HG03342 (cell line): ENCODE measurements at regions not wholly inside any gene's neighbourhood (a gene's known extent, or its start where the extent isn't known, plus 50 kb on each side); places are given as distances from the start of the nearest gene placed in this dataset.

ENCODE experiments used
- ATAC-seq: cut with Tn5 transposase; IDR thresholded peaks from one replicate; pipeline ENCODE4 v1.9.1; 2021; ENCODE audit warnings: mild to moderate bottlenecking, moderate library complexity; ENCODE audit not compliant: unreplicated experiment

DNA sequence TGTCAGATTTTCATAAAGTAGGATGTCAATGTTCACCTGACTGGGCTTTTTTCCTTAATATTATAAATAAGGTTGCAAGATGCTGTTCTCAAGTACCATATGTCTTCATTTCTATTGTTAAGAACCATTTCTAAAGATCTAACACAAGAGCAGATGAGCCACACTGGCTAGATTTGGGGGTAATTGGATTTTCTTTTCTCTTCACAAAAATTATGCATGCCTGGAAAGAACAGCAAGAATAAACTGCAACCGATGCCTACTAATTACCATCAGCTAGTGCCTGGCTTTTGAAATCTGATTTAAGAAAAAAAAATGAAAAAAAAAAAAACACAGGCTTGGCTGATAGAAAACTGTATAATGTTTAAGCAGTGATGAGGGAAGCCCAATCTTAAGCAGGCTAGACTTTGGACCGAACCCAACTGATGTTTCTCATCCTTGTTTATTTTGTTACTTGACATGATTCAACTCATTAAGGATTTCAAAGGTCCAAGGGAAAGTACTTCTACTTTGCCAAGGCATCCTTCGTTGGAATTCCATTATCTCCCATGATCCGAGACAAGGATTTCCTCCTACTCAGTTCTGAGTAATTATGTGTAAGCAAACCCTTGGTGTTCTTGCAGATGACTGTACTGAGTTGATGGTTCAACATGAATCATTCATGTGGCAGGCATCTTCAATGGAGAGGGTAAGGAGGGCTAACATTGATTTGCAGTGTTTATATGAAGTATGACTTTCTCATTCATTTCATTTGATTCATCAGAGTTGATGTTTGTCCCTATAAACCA, 300.5 kb downstream of the SPRY2 start:
- no peak for ATAC-seq

DNA sequence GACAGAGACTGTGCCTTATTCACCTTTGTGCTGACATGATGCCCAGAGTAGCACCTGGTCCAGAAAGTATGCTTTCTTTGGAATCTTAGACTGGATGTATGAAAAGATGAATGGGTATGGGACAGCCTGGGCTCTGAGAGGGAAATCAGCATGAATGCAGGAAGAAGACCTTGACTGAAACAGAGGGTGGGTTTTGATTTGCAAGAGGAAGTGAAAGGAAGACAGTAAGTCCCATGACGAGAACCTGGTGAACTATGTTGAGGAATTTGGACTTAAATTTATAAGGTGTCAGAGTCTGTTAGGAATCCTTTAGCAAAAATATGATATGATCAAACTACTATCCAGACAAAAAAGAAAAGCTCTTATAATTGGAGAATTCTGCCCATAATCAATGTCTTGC, 301.9 kb downstream of the SPRY2 start:
- ATAC-seq, result peak; percentile 79

DNA sequence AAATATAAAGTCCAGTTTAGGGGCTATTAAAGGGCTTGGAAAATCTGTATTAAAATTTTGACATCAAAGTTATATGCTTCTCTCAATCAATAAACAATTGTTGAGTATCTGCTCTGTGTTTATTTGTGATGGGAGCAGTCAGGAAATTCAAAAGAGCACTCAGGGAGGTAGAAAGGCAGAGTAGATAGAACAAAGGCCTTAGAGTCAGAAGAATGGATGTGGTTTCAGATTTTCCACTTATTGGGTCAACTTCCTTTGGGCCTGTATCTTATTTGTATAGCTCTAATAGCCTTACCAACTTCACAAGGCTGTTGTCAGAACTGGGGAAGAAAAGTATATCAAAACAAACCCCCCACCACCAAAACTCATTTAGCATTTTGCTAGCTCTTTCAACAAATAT, 302.6 kb downstream of the SPRY2 start:
- ATAC-seq, result no peak

DNA sequence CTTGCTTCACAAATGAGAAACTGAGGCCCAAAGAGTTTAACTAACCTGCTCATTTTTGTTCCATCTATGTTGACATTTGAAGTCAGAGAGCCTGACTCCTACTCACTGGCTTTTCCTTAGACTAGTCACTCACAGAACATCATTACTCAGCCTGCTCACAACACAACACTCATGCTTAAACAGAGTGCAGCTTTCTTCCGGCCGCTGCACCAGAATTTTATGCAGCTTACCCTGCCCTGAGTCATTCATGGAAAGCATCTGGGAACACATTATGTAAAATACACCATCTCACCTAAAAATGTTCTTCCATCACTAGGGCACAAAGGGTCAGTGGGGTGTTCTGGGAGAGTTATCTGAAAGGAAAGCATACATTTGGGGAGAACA, 303.4 kb downstream of the SPRY2 start:
- ATAC-seq, result peak; percentile 35

- ATAC-seq, result peak; percentile 66
Measured at GRCh38 chr13:80036845-80037504, 304.0 kb downstream of the SPRY2 start.

GRCh38 chr13:80035096-80035495, 305.8 kb downstream of the SPRY2 start:
- no peak for ATAC-seq

- no peak for ATAC-seq
Measured at GRCh38 chr13:80033951-80034350, 307.0 kb downstream of the SPRY2 start.

GRCh38 chr13:80033286-80033685, 307.6 kb downstream of the SPRY2 start:
- ATAC-seq, result no peak

GRCh38 chr13:80030491-80030890, 310.4 kb downstream of the SPRY2 start:
- ATAC-seq, result peak; percentile 58

DNA sequence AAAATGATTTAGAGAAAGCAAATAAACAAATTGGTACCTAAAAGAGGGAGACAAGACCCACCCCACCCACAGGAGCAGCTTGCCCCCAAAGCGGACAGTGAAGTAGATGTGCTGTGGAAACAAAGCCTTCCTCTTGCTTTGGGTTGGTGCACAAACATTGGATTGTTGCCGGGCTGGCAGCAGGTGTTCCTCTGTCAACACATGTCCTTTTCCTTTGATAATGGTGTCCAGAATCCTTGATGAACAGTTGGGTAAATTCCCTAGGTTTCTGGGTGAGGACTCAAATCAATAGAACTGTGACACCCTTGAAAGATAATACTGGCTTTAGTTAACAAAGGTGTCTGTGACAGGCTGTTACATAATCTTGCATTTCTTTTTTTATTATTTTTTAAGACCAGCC, 311.8 kb downstream of the SPRY2 start:
- ATAC-seq, result no peak

DNA sequence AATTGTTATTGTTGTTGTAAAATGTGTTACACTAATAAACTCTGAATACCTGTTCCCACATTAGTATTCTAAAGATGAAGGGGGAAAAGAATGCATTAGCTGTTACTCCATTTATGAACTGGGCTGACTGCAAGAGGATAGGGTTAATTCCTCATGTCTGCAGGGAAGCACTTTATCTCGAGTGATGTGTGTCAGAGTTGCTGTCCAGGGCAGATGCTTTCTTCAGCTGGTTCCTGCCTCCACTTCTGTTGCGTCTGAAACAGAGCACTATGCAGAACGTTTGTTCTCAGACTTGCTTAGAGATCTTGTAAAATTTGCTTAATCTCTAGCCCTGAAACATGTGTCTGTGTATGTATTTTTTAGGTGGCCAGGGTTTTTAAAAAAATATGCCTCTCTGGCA, 318.8 kb downstream of the SPRY2 start:
- no peak for ATAC-seq

DNA sequence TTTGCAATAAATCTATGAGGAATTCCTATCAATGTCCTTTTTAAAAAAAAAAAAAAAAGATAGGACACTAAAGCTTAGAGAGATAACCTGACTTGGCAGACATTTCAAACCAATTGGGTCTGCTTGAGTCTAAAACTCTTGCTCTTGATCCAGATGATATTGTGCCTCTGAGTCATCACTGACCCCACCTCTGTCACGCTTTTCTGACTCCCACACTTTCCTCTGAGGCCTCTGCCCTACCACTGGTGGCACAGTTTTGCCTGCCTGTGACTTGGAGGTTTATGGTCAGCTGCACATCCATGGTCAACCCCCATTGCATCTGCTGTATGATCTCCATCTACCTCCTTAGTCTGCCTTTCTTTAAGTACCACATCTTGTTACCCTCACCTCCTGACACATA, 328.7 kb downstream of the SPRY2 start:
- ATAC-seq, result no peak

DNA sequence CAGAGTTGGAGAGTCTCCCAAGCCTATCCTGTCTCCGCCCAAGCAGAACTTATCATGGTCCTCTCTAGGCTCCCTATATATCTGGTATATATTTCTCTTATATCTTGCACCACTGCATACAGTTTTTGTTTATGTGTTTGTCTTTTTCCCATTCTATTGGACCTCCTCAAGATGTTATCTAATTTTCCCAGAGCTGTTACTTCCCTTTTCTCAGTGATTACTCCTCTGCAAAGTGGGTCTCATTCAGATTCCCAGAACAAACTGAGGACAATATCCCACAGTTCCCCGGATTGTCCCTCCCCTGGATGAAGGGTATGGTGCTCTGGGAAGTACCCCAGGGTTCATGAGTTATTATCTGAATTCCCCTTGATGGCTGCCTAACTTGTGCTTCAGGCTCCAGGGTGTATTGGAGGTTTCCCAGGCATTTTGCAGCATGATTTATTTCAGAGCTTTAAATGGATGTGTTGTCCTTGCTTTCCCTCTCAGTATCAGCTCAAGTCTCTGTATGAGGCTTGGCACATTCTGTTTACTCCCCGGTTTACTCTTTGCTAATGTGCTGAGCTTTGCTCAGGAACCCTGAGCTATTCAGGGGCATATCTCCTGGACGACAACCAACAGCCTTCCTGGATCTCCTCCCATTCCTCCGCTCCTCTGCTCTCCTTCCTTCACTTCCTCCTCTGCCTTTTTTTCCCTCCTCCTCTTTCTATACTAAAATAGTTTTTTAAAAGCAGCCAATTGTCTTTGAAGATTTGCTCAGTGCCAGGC, 329.3 kb downstream of the SPRY2 start:
- no peak for ATAC-seq

GRCh38 chr13:80010846-80011245, 330.1 kb downstream of the SPRY2 start:
- ATAC-seq, result no peak

- ATAC-seq, result no peak
Measured at GRCh38 chr13:80010286-80010831, 330.6 kb downstream of the SPRY2 start.

DNA sequence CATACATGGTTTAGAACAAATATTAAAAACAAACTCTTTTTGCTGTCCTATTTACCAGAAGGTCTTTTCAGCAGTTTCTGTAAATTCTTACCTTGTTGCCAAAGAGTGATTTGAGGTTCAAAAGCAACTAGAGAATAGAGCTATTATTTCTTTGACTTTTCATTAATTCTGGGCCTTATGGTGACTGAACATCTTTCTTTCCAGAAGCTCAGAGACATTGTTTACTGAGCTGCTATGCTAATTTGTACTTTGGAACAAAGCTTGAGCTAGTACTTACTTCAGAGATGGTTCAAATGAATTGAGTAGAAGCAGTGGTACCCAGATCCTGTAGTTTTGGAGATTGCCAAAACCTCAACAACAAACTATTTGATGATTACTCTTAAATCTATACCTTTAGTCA, 331.2 kb downstream of the SPRY2 start:
- no peak for ATAC-seq

DNA sequence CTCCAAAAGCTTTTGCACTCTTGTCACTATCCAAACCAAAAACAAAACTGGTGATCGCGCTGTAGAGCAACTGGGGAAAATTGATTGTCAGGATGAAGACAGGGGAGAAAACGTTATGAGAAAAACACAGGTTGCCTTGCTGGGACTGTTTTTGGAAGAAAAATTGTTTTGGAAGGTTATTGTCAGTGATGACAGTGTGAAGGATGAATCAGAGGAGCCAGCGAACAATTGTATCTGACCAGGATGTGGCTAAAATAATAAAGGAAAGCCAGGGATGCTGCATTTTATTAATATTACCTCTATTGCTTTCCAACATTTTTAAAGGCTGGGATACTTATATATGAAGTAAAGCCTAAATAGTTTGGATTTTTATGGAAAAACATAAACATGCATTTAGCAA, 334.0 kb downstream of the SPRY2 start:
- no peak for ATAC-seq

- no peak for ATAC-seq
Measured at GRCh38 chr13:80001510-80001842, 339.4 kb downstream of the SPRY2 start.

DNA sequence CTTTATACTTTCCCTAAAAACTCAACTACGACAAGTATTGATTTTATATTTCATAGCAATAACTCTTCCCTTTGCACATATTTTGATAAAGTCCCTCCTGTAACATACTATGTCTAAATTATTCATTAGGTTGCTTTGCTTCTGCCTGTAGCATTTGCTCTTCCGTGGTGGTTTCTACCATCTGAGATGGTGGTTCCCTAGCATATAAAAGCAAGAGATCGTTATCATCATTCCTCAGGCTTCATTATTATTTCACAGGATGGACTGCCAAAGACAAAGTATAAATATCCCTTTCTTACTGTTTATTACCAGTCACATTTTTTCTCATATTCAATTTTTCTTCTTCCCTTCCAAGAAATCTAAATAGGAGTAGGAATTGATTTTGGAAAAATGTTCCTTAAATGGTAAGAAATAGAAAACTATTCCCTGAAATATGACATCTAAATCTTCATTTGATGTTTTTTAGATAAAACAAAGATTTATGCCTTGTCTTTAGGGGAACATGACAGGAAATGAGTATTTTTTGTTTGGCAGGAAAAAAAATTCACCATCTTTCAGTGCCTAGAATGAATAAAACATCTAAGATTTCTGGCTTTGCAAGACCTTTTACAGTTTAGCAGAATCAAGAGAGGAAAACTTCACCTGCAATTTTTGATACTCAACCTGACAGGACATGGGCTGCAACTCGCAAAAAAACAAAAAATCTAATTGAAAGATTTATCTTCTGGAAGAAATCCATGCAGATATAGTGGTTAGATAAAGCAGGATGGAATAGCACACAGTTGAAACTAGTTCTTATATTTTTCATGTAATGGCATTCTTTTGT, 340.0 kb downstream of the SPRY2 start:
- no peak for ATAC-seq

DNA sequence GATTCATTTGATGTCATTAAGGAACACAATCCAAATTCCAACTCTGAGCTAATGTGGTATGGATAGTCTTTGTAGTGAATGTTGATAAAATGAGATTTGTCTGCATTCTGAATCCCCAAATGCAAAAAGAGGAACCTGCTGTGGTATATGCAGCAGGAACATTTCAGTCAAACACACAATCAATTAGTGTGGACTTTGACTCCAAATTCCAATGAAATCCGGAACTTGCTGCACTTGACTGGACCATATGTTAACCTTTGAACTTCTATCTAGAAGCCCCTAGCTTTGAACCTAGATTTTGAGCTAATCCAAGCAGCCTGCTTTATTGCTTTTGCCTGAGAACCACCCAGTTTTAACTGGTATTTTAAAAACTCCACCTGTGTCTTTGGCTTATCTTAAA, 341.3 kb downstream of the SPRY2 start:
- no peak for ATAC-seq

DNA sequence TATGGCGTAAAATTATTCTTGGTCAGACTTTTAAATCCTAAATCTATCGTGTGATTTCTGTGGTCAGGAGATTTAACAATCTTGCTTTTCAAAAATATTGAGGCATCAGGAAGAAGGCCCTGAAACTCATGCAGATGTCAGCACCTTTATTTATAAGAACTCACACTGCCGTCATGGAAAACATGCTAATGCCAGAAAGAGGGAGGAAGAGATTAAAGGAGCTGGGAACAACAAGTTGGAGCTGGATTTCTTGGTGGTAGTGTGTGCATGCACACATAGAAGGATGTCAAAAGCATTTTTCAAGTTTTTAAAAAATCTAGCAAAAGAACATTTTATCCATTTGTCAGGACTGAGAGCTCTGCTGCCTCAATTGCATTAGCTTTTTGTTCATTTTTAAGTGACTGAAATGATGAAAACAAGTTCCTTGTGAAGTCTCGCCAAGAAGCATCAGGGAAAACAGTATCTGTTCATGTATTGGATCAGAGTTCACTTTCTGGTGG, 342.5 kb downstream of the SPRY2 start:
- ATAC-seq, result no peak
